Astrocyte (in vitro differentiated cells and primary cell): ENCODE measurements at regions not wholly inside any gene's neighbourhood (a gene's known extent, or its start where the extent isn't known, plus 50 kb on each side); places are given as distances from the start of the nearest gene placed in this dataset.

ENCODE experiments used
- DNase-seq: peaks from one replicate; pipeline ENCODE4 v3.0.0-alpha.2; 2010; ENCODE audit warnings: low read depth
- FAIRE-seq: peaks from 2 replicates; lab custom pipeline; 2011; peaks lifted over from hg19 to GRCh38; lab: Jason Lieb, UNC
- H2AFZ ChIP-seq: 2 replicates; pipeline ENCODE4 v1.6.0; 2012; ENCODE audit warnings: low read depth, low read length, inconsistent platforms
- H3K27ac ChIP-seq: 2 replicates; pipeline ENCODE4 v1.5.1; 2011; ENCODE audit warnings: low read depth, low read length, inconsistent platforms
- H3K27me3 ChIP-seq: 2 replicates; pipeline ENCODE4 v1.6.0; 2011; ENCODE audit warnings: low read length, inconsistent platforms; ENCODE audit not compliant: insufficient read depth
- H3K36me3 ChIP-seq: 2 replicates; pipeline ENCODE4 v1.5.1; 2011; ENCODE audit warnings: low read length, inconsistent platforms; ENCODE audit not compliant: insufficient read depth
- H3K4me1 ChIP-seq: 2 replicates; pipeline ENCODE4 v1.5.1; 2011; ENCODE audit warnings: low read length, inconsistent platforms; ENCODE audit not compliant: insufficient read depth
- H3K4me2 ChIP-seq: 2 replicates; pipeline ENCODE4 v1.6.0; 2012; ENCODE audit warnings: low read length, inconsistent platforms
- H3K4me3 ChIP-seq: 2 replicates; pipeline ENCODE4 v1.5.1; 2011; ENCODE audit warnings: low read depth, mild to moderate bottlenecking, low read length, inconsistent platforms; ENCODE audit not compliant: insufficient read depth
- H3K79me2 ChIP-seq: 2 replicates; pipeline ENCODE4 v1.6.0; 2012; ENCODE audit warnings: mild to moderate bottlenecking, low read length, inconsistent platforms; ENCODE audit not compliant: insufficient read depth
- H3K9ac ChIP-seq: 2 replicates; pipeline ENCODE4 v1.6.0; 2012; ENCODE audit warnings: mild to moderate bottlenecking, low read length, inconsistent platforms
- H3K9me3 ChIP-seq: 2 replicates; pipeline ENCODE4 v1.5.1; 2012; ENCODE audit warnings: low read depth, mild to moderate bottlenecking, low read length, inconsistent platforms; ENCODE audit not compliant: insufficient read depth
- H4K20me1 ChIP-seq: 2 replicates; pipeline ENCODE4 v1.6.0; 2012; ENCODE audit warnings: low read length, inconsistent platforms; ENCODE audit not compliant: insufficient read depth
- H3K27ac Mint-ChIP-seq: one replicate; pipeline ENCODE4 v1.8.0; 2021; ENCODE audit warnings: mild to moderate bottlenecking, mixed read lengths; ENCODE audit not compliant: unreplicated experiment
- H3K27me3 Mint-ChIP-seq: one replicate; pipeline ENCODE4 v1.8.0; 2021; ENCODE audit warnings: low read depth, mixed read lengths; ENCODE audit not compliant: unreplicated experiment
- H3K36me3 Mint-ChIP-seq: one replicate; pipeline ENCODE4 v1.8.0; 2021; ENCODE audit warnings: low read depth, mixed read lengths; ENCODE audit not compliant: unreplicated experiment
- H3K4me1 Mint-ChIP-seq: one replicate; pipeline ENCODE4 v1.8.0; 2021; ENCODE audit warnings: low read depth, mixed read lengths; ENCODE audit not compliant: unreplicated experiment
- H3K4me3 Mint-ChIP-seq: one replicate; pipeline ENCODE4 v1.8.0; 2021; ENCODE audit warnings: mild to moderate bottlenecking, moderate library complexity, mixed read lengths; ENCODE audit not compliant: unreplicated experiment
- H3K9me3 Mint-ChIP-seq: one replicate; pipeline ENCODE4 v1.8.0; 2021; ENCODE audit warnings: mild to moderate bottlenecking, mixed read lengths; ENCODE audit not compliant: unreplicated experiment
- CTCF ChIP-seq: IDR thresholded peaks from 2 replicates; pipeline ENCODE4 v1.5.1; 2011; ENCODE audit warnings: low read depth, mild to moderate bottlenecking, inconsistent platforms, low read length, moderate library complexity; ENCODE audit not compliant: insufficient read depth
- EZH2 ChIP-seq: IDR thresholded peaks from 2 replicates; pipeline ENCODE4 v1.6.1; 2012; ENCODE audit warnings: mild to moderate bottlenecking, low read length, inconsistent platforms; ENCODE audit not compliant: insufficient read depth

DNA sequence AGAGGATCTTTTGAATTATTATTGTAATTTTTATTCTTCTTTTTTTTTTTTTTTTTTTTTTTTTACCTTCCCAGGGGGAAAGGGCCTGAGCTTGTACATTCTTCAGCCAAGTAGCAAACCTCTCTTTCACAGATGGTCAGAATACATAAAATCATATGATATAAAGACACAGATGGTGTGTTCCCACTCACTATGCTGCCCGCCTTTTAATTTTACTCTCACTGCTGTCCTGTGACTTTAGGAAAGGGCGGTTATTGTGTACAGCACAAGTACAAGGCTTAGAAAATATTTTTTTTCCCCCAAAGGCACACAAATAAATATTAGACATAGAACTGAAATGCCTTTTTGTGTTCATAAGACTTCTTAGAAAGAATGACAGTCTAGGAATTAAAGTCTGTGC, 213.6 kb downstream of the RPS24 start:
- H3K27ac Mint-ChIP-seq: no peak overlapping the region
- no peaks in the 10 kb centered on the region for H3K4me1 ChIP-seq

GRCh38 chr10:78247821-78248220, 214.2 kb downstream of the RPS24 start:
- Histone ChIP-seq H3K27me3 (no peaks in the 10 kb centered on the region), H3K4me2 (peak overlapping the region; percentile 72), H3K9me3 (no peaks in the 10 kb centered on the region), H3K27ac (no peak overlapping the region), H4K20me1 (no peaks in the 10 kb centered on the region), H3K79me2 (no peaks in the 10 kb centered on the region), H2AFZ (no peak overlapping the region), H3K36me3 (no peaks in the 10 kb centered on the region), H3K9ac (no peak overlapping the region), H3K4me1 (no peaks in the 10 kb centered on the region), H3K4me3 (no peak overlapping the region)
- Mint-ChIP-seq H3K4me3 (no peak overlapping the region), H3K9me3 (peaks cover 10% of the 10 kb centered on the region), H3K27me3 (peaks cover 10% of the 10 kb centered on the region), H3K4me1 (peaks cover 8% of the 10 kb centered on the region), H3K36me3 (peaks cover 1% of the 10 kb centered on the region), H3K27ac (no peak overlapping the region)
- DNase-seq: no peak
- TF ChIP-seq CTCF (no peak), EZH2 (no peak)
- FAIRE-seq: no peak

More for the DNA sequence above, 213.6 kb downstream of the RPS24 start:
- Histone ChIP-seq H3K36me3 (no peaks in the 10 kb centered on the region), H4K20me1 (no peaks in the 10 kb centered on the region), H3K9ac (no peak overlapping the region), H3K79me2 (no peaks in the 10 kb centered on the region), H3K9me3 (no peaks in the 10 kb centered on the region), H3K27ac (no peak overlapping the region), H3K4me2 (no peak overlapping the region), H3K27me3 (no peaks in the 10 kb centered on the region), H2AFZ (no peak overlapping the region), H3K4me3 (no peak overlapping the region)
- Mint-ChIP-seq H3K4me1 (peaks cover 8% of the 10 kb centered on the region), H3K36me3 (peaks cover 1% of the 10 kb centered on the region), H3K9me3 (peaks cover 16% of the 10 kb centered on the region), H3K27me3 (peaks cover 4% of the 10 kb centered on the region), H3K4me3 (no peak overlapping the region)
- TF ChIP-seq CTCF (no peak), EZH2 (no peak)
- FAIRE-seq: no peak
- no peak for DNase-seq

- Histone ChIP-seq H3K27me3 (no peaks in the 10 kb centered on the region), H4K20me1 (no peaks in the 10 kb centered on the region), H3K79me2 (no peaks in the 10 kb centered on the region), H2AFZ (peak overlapping the region; percentile 46), H3K4me3 (peak overlapping the region; percentile 5), H3K9me3 (no peaks in the 10 kb centered on the region), H3K36me3 (no peaks in the 10 kb centered on the region), H3K9ac (peak overlapping the region; percentile 2), H3K4me1 (no peaks in the 10 kb centered on the region), H3K27ac (no peak overlapping the region), H3K4me2 (peak overlapping the region; percentile 72)
- no peak for TF ChIP-seq EZH2
- TF ChIP-seq CTCF: no peak
- peaks cover 8% of the 10 kb centered on the region for H3K4me1 Mint-ChIP-seq
- H3K4me3 Mint-ChIP-seq: no peak overlapping the region
- H3K36me3 Mint-ChIP-seq: peaks cover 1% of the 10 kb centered on the region
- H3K9me3 Mint-ChIP-seq: peaks cover 8% of the 10 kb centered on the region
- no peak overlapping the region for H3K27ac Mint-ChIP-seq
- peaks cover 10% of the 10 kb centered on the region for H3K27me3 Mint-ChIP-seq
- peak; percentile 84 for DNase-seq
- FAIRE-seq: peak; percentile 78
Observed at GRCh38 chr10:78248651-78249464, 215.2 kb downstream of the RPS24 start.
